Vagina (tissue), 2 donors: ENCODE measurements at regions not wholly inside any gene's neighbourhood (a gene's known extent, or its start where the extent isn't known, plus 50 kb on each side); places are given as distances from the start of the nearest gene placed in this dataset.

Experiments used
- POLR2AphosphoS5 ChIP-seq, 2 donors: sonication (generic); formaldehyde crosslinking; IDR thresholded peaks; one replicate each; pipeline ENCODE4 v1.9.0; 2017; ENCODE audit warnings: antibody characterized with exemption in 2 of 2, mild to moderate bottlenecking in 2 of 2, low read depth in 1 of 2; ENCODE audit not compliant: insufficient read depth in 1 of 2
- TF ChIP-seq, protein P1 (sequence below), 3 experiments: fragments of 450-650 bp in 2 of 3; fragments of 200-600 bp in 1 of 3; sonication (generic) in 1 of 3; IDR thresholded peaks; one replicate each; pipeline ENCODE4 v1.5.1; 2017 to 2019; ENCODE audit warnings: antibody characterized with exemption in 3 of 3, mild to moderate bottlenecking in 2 of 3, moderate library complexity in 2 of 3

DNA sequence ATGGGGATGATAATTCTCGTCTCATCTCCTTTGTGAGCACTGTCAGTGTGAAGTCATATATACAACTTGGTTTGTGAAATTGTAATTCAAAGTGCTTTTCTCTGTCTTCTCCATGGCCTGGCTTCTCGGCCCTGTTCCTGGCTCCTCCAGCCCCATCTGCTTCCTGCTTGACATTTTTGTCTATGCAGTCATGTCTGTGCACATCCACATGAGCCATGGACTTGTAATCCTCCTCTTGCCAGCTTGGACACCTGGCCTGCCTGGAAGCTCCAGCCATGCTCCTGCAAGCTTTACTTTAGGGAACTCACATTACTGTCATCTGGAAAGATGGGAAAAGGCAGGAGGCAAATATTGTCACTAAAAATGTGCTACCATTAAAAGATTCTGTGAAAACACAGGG, 576.0 kb upstream of the DPP6 start:
- TF ChIP-seq POLR2AphosphoS5 (IDR thresholded peaks at IDR 0.05; ENCODE audit: insufficient read depth in 1 of 2, low read depth in 1 of 2): no peak
- TF ChIP-seq, protein P1, sequence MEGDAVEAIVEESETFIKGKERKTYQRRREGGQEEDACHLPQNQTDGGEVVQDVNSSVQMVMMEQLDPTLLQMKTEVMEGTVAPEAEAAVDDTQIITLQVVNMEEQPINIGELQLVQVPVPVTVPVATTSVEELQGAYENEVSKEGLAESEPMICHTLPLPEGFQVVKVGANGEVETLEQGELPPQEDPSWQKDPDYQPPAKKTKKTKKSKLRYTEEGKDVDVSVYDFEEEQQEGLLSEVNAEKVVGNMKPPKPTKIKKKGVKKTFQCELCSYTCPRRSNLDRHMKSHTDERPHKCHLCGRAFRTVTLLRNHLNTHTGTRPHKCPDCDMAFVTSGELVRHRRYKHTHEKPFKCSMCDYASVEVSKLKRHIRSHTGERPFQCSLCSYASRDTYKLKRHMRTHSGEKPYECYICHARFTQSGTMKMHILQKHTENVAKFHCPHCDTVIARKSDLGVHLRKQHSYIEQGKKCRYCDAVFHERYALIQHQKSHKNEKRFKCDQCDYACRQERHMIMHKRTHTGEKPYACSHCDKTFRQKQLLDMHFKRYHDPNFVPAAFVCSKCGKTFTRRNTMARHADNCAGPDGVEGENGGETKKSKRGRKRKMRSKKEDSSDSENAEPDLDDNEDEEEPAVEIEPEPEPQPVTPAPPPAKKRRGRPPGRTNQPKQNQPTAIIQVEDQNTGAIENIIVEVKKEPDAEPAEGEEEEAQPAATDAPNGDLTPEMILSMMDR (IDR thresholded peaks at IDR 0.05): no peak
